HG02885 (cell line): ENCODE measurements at regions not wholly inside any gene's neighbourhood (a gene's known extent, or its start where the extent isn't known, plus 50 kb on each side); places are given as distances from the start of the nearest gene placed in this dataset.

ENCODE experiments used
- ATAC-seq: cut with Tn5 transposase; IDR thresholded peaks from one replicate; pipeline ENCODE4 v1.9.1; 2021; ENCODE audit warnings: mild to moderate bottlenecking; ENCODE audit not compliant: unreplicated experiment, poor library complexity

- no peak for ATAC-seq
These were observed 1478.0 kb downstream of the NCAM2 start for GRCh38 chr21:22476214-22476613.

DNA sequence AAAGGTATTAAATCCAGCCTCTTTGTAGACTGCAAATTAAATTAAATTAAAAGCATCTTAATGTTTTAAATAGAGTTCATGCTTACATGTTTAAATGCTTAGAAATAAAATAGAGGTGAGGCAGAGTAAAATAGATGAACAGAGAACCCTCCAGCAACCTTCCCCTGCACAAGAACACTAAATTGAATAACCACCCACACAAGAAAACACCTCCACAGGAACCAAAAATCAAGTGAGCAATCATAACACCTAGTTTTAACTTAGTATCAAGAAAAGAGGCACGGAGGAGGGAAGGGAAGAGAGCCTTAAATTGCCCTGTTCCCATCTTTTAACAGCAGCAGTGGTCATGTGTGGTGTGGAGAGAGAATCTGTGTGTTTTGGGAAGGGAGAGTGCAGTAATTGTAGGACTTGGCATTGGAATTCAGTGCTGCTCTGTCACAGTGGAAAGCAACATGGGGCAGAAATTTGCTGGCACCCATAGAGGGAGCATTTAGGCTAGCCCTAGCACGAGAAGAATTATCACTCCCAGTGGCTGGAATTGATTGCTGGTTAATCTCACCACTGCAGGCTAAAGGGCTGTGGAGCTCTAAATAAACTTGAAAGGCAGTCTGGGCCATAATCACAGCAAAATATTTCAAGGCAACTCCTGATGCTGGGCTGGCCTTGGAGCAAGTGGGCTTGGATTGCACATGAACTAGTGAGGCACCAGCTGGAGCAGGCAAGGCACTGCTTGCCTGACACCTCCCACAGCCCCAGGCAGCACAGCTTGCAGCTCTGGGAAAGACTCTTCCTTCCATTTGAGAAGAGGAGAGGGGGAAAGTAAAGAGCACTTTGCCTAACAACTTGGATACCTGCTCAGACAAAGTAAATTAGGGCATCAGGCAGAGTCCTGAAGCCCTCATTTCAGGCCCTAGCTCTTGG lies 1478.8 kb downstream of the NCAM2 start:
- ATAC-seq: no peak

- no peak for ATAC-seq
These were observed 1491.8 kb downstream of the NCAM2 start for GRCh38 chr21:22490049-22490448.

DNA sequence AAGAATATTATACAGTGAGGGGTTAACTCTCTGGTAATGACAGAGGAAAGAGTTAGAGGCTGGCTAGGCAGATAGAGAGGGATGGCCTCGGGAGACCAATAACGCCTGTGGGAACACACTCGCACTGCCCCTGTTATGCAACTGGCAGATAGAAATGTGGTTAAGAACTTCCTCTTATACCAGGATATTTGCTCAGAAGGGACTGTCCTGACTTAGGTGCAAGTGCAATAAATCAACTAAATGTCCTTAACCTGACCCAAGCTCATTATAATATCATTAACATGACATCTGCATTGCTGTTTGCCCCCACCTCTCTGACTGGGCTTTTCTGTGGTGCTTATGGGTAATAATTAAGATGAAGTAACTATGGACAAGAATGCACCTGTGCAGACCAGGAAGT lies 1518.0 kb downstream of the NCAM2 start:
- no peak for ATAC-seq

GRCh38 chr21:22535630-22536029 lies 1537.4 kb downstream of the NCAM2 start:
- ATAC-seq: no peak

GRCh38 chr21:22536509-22536908 lies 1538.3 kb downstream of the NCAM2 start:
- no peak for ATAC-seq

GRCh38 chr21:22544747-22545146 lies 1546.5 kb downstream of the NCAM2 start:
- ATAC-seq: no peak

DNA sequence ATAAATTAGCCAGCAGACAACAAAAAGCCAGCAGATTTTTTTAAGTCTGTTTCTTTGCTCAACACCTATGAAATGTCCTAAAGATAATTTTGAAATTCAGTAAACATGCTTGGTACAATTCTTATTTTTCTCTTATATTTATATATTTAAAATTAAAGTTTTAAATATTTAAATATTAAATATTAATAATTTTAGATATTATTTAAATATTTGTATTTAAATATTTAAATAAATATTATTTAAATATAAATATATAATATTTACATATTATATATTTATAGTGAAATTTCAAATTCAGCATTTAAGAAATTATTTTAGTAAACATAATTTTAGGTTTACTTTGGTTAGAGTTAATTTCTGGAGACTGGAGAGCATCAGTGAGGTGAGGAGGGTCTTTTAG lies 1554.2 kb downstream of the NCAM2 start:
- no peak for ATAC-seq

DNA sequence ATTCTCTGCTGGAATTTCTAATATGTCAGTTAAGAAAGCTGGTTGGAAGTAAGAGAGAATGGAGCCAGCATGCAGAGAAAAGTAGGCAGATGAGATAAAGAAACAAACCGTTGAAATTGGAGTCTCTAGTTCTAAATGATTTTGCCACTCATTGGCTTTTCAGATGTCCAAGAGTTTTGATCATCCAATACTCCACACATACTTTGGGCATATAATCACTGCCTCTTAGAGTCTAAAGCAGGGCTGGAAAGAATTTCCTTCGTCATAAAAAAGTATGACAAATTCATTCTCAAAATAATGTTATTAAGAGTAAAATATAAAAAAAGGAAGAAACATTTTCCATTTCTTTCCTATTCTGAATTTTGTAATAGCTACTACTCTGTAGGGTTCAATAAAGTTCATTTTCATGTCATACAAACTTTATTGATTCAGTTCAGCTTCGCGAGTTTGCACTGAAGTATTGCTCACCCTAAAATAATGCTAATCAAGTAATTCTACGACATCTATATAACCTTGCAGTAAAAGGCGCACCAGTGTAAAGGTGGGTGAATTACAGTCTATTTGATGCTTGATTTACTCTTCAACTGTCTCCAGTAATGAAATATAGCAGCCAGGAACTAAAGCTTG lies 1556.6 kb downstream of the NCAM2 start:
- ATAC-seq: no peak

DNA sequence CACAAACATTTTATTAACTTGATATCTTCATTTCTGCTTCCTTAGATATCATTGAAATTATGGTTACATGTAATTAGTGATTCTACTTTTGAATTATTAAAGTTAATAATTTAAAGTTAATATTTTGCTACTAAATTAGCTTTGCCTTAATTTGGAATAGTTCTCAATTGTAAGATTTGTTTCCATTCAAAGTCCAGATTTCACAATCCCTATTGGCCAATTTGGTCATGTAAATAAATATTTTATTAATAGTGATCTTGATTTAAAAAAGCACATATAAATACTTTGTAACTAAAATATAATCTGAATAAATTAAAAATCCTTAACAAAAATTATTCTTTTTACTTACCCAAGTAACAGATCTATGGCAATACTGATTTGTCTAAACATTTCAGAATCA lies 1558.6 kb downstream of the NCAM2 start:
- no peak for ATAC-seq

GRCh38 chr21:22561946-22562345 lies 1563.7 kb downstream of the NCAM2 start:
- ATAC-seq: no peak

DNA sequence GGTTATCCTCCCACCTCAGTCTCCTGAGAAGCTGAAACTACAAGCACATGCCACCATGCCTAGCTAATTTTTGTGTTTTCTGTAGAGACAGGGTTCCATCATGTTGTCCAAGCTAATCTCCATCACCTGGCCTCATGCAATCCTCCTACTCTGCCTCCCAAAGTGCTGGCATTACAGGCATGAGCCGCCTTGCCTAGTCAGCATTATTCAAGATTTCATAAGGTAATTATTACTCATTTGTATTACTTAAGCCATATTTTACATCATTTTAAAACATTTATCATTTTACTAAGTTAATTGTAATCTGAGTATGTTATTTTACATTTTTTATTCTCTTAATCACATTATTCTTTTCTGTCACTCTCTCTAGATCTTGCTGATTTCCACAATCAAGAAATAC lies 1575.6 kb downstream of the NCAM2 start:
- no peak for ATAC-seq

GRCh38 chr21:22575165-22575584 lies 1577.0 kb downstream of the NCAM2 start:
- no peak for ATAC-seq

GRCh38 chr21:22579741-22580140 lies 1581.5 kb downstream of the NCAM2 start:
- ATAC-seq: no peak

DNA sequence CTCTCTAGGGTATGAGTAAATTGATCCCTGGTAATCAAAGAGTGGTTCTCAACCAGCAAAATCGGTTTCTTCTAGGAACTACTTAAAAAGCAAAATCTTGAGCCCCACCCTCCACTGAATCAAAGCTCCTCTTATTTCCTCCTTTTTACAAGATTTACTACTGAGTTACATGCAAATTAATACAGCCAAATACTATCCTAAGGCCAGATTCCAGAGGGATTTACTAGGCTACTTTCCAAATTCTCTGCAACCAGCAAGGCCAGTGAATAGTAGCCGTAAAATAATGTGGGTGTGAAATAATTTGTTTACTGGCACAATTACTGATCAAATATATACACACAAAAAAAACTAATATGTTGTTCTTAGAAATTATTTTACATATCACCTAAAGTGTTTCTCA lies 1583.8 kb downstream of the NCAM2 start:
- ATAC-seq: no peak

GRCh38 chr21:22584308-22584707 lies 1586.1 kb downstream of the NCAM2 start:
- ATAC-seq: no peak

DNA sequence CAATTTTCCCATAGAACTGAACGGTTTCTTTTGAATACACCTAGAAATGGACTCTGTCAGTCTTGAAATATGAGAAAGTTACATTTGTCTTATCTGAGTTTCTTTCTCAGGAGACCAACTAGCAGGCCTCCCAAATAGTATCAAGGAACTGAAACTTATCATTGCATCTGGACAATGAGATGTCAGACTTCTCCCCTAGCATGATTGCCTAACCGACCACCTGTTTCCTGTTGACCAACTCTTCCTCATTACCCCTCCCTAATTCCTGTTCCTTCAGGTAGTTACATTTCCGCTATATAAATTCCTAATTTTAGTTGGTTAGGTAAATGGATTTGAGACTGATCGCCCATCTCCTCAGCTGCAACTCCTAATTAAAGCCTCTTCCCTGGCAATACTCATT lies 1587.3 kb downstream of the NCAM2 start:
- ATAC-seq: no peak

DNA sequence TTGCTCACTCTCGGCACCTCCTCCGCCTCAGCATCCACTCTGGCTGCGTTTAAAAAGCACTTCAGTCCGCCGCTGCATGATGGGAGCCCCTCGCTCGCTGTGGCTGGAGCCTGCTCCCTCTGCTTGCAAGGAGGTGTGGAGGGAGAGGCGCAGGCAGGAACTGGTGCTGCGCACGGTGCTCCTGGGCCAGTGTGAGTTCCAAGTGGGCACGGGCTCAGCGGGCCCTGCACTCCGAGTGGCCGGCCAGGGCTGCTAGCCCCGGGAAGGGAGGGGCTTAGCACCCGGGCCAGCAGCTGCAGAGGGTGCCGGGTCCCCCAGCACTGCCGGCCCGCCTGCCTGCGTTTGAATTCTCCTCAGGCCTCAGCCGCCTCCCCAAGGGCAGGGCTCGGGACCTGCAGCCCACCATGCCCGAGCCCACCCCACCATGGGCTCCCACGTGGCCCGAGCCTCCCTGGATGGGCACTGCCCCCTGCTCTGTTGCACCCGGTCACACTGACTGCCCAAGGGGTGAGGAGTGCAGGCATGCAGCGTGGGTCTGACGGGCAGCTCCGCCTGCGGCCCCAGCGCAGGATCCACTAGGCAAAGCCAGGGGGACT lies 1599.5 kb downstream of the NCAM2 start:
- no peak for ATAC-seq

DNA sequence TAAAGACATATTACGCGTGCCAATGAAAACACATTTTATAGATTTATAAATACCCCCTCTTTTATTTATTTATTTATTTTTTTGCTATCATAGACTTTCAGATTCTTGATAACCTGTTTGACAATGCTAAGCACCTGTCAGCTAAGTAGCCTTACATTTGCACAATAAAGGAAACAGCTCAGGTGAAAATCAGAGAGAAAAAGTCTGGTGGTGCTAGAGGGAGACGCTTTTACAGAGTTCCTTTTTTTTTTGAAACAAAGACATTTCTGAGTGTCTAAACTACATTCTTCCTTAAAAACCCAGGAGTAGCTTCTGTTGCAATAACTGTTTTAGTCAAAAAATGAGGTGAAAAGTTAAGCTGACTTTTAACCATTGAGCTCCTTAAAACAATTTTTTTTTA lies 1611.6 kb downstream of the NCAM2 start:
- no peak for ATAC-seq

DNA sequence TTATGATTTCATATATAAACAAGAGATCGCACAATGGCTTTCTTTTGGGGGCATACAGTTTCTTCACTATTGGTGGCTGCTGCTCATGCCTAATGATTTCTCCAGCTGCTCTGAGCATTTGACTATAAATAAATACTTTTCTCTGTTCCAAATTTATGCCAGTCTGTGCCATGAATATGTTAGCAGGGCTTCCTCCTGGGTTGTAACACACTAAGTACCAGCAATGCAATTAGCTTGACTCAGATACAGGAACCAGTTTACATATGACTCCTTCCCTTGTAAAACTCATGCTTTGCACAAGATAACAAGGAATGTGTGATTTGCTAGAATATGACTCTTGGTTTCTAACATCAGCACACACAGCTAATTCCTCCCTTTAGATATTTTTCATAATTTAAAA lies 1629.7 kb downstream of the NCAM2 start:
- ATAC-seq: no peak

- ATAC-seq: no peak
These were observed 1632.8 kb downstream of the NCAM2 start for GRCh38 chr21:22630953-22631465.
